B cell (primary cell): ENCODE measurements at regions not wholly inside any gene's neighbourhood (a gene's known extent, or its start where the extent isn't known, plus 50 kb on each side); places are given as distances from the start of the nearest gene placed in this dataset.

Experiments
- CTCF ChIP-seq: fragments of 200-600 bp; IDR thresholded peaks from one replicate; pipeline ENCODE4 v1.8.0; 2022; ENCODE audit warnings: antibody characterized with exemption, mild to moderate bottlenecking
- EZH2 ChIP-seq: IDR thresholded peaks from 2 replicates; pipeline ENCODE4 v1.6.1; 2012; ENCODE audit warnings: borderline replicate concordance, low read depth, mild to moderate bottlenecking, moderate library complexity, low read length; ENCODE audit not compliant: insufficient read depth, poor library complexity, severe bottlenecking

GRCh38 chr5:152256580-152256979 is 148.5 kb downstream of the NMUR2 start:
- no peak for TF ChIP-seq CTCF
- TF ChIP-seq EZH2 = no peak
